CD4-positive, alpha-beta T cell treated with Interleukin-2 at 100 ng/mL for 4 hours (primary cell): ENCODE measurements at regions not wholly inside any gene's neighbourhood (a gene's known extent, or its start where the extent isn't known, plus 50 kb on each side); places are given as distances from the start of the nearest gene placed in this dataset.

ENCODE experiments used
- DNase-seq: peaks from one replicate; pipeline ENCODE4 v3.0.0-alpha.2; 2020; ENCODE audit warnings: low spot score

GRCh38 chr1:83581747-83582146 is 417.2 kb downstream of the TTLL7 start:
- DNase-seq, result no peak

- DNase-seq, result no peak
These were observed 424.1 kb downstream of the TTLL7 start for GRCh38 chr1:83574791-83575190.

GRCh38 chr1:83573776-83574175 is 425.2 kb downstream of the TTLL7 start:
- DNase-seq, result no peak

GRCh38 chr1:83571536-83571935 is 427.4 kb downstream of the TTLL7 start:
- no peak for DNase-seq

GRCh38 chr1:83561346-83561745 is 437.6 kb downstream of the TTLL7 start:
- DNase-seq, result no peak

GRCh38 chr1:83559129-83559840 is 439.6 kb downstream of the TTLL7 start:
- no peak for DNase-seq

GRCh38 chr1:83555871-83556270 is 443.1 kb downstream of the TTLL7 start:
- DNase-seq, result no peak

GRCh38 chr1:83554174-83554573 is 444.8 kb downstream of the TTLL7 start:
- no peak for DNase-seq

- no peak for DNase-seq
These were observed 446.1 kb downstream of the TTLL7 start for GRCh38 chr1:83552820-83553219.

GRCh38 chr1:83548311-83548710 is 450.6 kb downstream of the TTLL7 start:
- DNase-seq, result no peak

GRCh38 chr1:83547901-83548300 is 451.0 kb downstream of the TTLL7 start:
- no peak for DNase-seq

GRCh38 chr1:83546874-83547273 is 452.1 kb downstream of the TTLL7 start:
- DNase-seq, result no peak

GRCh38 chr1:83545066-83545862 is 453.7 kb downstream of the TTLL7 start:
- DNase-seq, result no peak

GRCh38 chr1:83543222-83543973 is 455.5 kb downstream of the TTLL7 start:
- no peak for DNase-seq

GRCh38 chr1:83531521-83532309 is 467.2 kb downstream of the TTLL7 start:
- no peak for DNase-seq

GRCh38 chr1:83530506-83530905 is 468.4 kb downstream of the TTLL7 start:
- no peak for DNase-seq

- no peak for DNase-seq
These were observed 470.9 kb downstream of the TTLL7 start for GRCh38 chr1:83527987-83528386.

GRCh38 chr1:83520797-83521196 is 478.1 kb downstream of the TTLL7 start:
- no peak for DNase-seq

- no peak for DNase-seq
These were observed 482.6 kb downstream of the TTLL7 start for GRCh38 chr1:83516369-83516768.

- no peak for DNase-seq
These were observed 483.3 kb downstream of the TTLL7 start for GRCh38 chr1:83515578-83516154.

- no peak for DNase-seq
These were observed 486.3 kb downstream of the TTLL7 start for GRCh38 chr1:83512373-83513193.
